Stimulated activated CD8-positive, alpha-beta memory T cell treated with anti-CD3 and anti-CD28 coated beads, Interleukin-12 subunit alpha, Interleukin-12 subunit beta, amount 100 ng/mL, for 24 hours (primary cell): ENCODE measurements at regions not wholly inside any gene's neighbourhood (a gene's known extent, or its start where the extent isn't known, plus 50 kb on each side); places are given as distances from the start of the nearest gene placed in this dataset.

Experiments used
- DNase-seq: peaks from one replicate; pipeline ENCODE4 v3.0.0-alpha.2; 2020; ENCODE audit errors: extremely low read depth

- no peak for DNase-seq
Measured at GRCh38 chr6:90403489-90404381, 107.1 kb upstream of the BACH2 start.

GRCh38 chr6:90402831-90403192 lies 106.2 kb upstream of the BACH2 start:
- DNase-seq: no peak

- DNase-seq: no peak
Measured at GRCh38 chr6:90401933-90402830, 105.5 kb upstream of the BACH2 start.

GRCh38 chr6:90399970-90400369 lies 103.3 kb upstream of the BACH2 start:
- DNase-seq: no peak

- DNase-seq: no peak
Measured at GRCh38 chr6:90397929-90398674, 101.5 kb upstream of the BACH2 start.

- DNase-seq: no peak
Measured at GRCh38 chr6:90397047-90397446, 100.4 kb upstream of the BACH2 start.

- DNase-seq: no peak
Measured at GRCh38 chr6:90393232-90393884, 96.7 kb upstream of the BACH2 start.

GRCh38 chr6:90390379-90390778 lies 93.7 kb upstream of the BACH2 start:
- no peak for DNase-seq

GRCh38 chr6:90388395-90388794 lies 91.8 kb upstream of the BACH2 start:
- DNase-seq: no peak

GRCh38 chr6:90387826-90388225 lies 91.2 kb upstream of the BACH2 start:
- DNase-seq: no peak

GRCh38 chr6:90387383-90387775 lies 90.7 kb upstream of the BACH2 start:
- DNase-seq: no peak

GRCh38 chr6:90386399-90387382 lies 90.0 kb upstream of the BACH2 start:
- no peak for DNase-seq

GRCh38 chr6:90385759-90386313 lies 89.2 kb upstream of the BACH2 start:
- DNase-seq: no peak

GRCh38 chr6:90384720-90385119 lies 88.1 kb upstream of the BACH2 start:
- no peak for DNase-seq

GRCh38 chr6:90383196-90383822 lies 86.7 kb upstream of the BACH2 start:
- no peak for DNase-seq

GRCh38 chr6:90382760-90383159 lies 86.1 kb upstream of the BACH2 start:
- no peak for DNase-seq

- no peak for DNase-seq
Measured at GRCh38 chr6:90375681-90376439, 79.2 kb upstream of the BACH2 start.

- no peak for DNase-seq
Measured at GRCh38 chr6:90374201-90374600, 77.6 kb upstream of the BACH2 start.

- DNase-seq: no peak
Measured at GRCh38 chr6:90372885-90373284, 76.2 kb upstream of the BACH2 start.
